ENCODE measurements at regions not wholly inside any gene's neighbourhood (a gene's known extent, or its start where the extent isn't known, plus 50 kb on each side); places are given as distances from the start of the nearest gene placed in this dataset.
A peak's percentile ranks its signal among the peaks of the same experiment; 100 is the strongest.

DNA sequence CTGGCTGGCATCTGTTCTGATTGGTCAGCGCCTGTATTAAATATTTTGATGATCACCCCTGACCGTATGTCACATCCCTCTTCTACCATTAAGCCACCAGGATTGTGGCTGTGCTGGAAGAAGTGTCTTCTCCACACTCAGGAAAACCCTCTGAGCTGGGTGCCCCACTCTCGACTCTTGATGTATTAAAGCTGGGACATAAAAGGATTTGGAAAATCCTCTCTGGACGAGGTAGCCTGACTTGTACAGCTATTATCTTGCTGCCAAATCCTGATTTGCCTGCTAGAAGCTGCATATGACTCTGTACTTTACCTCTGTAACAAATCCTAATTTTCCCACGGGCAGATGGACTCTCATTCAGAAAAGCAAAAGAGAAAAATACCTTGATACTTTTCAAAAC, 161.0 kb downstream of the SLC28A3 start:
- no peak for DNase-seq

- DNase-seq, result no peak
Measured at GRCh38 chr9:84187090-84187489, 153.5 kb downstream of the SLC28A3 start.

- no peak for DNase-seq
Measured at GRCh38 chr9:84189904-84190303, 150.7 kb downstream of the SLC28A3 start.

- DNase-seq, result no peak
Measured at GRCh38 chr9:84190411-84190810, 150.1 kb downstream of the SLC28A3 start.

DNA sequence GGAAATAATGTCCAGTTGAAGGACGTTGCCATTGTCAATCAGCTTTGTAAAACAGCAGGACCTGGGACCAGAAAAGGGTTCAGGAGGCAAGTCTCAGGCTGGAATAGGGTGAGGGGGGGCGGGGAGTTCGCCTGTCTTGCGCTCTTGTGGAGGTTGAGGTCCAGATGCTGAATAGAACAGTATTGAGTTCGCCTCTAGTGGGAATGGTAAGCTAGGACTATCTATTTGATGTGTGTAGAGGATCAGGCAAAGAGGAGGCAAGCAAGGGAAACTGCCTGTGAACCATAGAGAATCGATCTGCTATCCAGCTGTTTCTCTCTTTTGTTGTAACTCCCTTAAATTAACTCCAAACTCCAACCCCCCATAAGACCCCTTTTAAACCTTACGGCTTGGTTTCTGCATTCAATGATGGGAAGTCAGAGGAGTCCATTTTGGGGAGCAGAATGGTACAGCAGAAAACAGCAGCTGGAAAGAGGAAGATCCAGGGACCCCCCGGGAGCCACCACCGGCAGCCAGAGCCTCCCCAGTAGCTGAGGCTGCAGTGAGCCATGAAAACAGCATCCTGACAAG, 133.7 kb downstream of the SLC28A3 start:
- DNase-seq, result no peak

- DNase-seq, result peak; percentile 97
Measured at GRCh38 chr9:84207491-84207951, 133.0 kb downstream of the SLC28A3 start.

DNA sequence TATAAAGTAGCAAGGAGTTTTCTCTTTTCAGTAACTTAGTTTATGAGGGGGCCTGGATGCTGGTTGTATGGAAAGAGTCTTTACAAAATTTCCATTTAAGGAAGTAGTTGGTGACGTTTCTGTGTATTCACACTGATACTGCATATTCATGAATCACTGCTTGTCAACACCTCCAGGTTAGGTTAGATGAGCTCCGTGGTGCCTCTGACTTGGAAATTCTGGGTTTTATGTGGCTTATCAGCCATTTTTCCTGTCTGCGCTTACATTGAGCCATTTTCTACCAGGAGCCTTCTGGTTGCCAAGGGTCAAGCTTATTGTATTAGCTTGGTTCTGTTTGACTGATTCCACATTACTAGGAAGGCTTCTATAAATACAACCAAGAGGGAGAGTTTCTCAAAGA, 128.3 kb downstream of the SLC28A3 start:
- no peak for DNase-seq

DNA sequence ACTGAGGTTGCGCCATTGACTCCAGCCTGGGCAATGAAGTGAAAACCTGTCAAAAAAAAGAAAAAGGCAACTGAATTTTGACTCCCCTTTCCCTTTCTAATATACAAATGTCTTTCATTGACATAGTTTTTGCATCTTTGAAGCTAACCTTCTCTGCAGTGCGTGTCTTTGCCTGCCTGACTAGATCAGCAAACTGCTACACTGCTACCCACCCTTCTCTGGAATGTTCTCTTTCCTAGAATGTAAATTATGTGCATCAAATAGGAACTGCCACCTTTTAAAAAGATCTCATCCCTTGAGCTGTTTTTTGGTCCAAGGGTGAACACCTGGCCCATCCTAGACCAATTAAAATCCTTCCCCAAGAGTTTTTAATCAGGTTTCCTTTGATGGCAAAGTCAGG, 127.6 kb downstream of the SLC28A3 start:
- DNase-seq, result no peak

DNA sequence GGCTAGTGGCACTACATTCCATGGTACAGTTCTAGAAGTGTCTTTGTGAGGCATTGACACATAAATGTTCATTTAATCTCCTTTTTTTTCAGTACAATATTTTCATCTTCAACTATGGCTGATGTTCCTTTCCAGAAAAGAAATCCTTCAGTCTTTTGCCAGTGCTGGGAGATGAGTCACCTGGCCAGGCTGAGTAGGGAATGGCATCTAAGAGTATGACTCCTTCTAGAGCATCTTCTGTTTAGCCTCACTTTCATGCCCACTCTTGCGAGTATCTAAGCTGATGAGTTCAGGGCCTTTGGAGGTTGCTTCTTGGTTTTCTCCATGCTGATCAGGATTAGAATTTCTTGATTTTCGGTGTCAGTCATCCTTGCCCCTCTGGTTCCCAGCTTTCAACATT, 124.4 kb downstream of the SLC28A3 start:
- no peak for DNase-seq

- no peak for DNase-seq
Measured at GRCh38 chr9:84218322-84218721, 122.2 kb downstream of the SLC28A3 start.

DNA sequence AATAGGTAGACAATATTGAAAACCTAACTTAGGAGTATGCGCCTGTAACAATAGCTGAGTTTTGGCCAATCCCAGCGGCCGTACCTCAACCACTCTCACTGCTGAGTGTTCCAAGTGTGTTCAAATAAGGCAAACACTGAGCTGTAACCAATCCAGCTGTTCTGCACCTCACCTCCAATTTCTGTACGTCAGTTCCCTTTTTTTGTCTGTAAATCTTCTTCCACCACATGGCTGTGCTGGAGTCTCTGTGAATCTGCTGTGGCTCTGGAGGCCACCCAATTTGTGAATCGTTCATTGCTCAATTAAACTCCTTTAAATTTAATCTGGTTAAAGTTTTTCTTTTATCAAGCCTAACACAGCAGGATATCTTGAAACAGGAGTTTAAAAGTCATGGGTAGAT, 116.3 kb downstream of the SLC28A3 start:
- no peak for DNase-seq

Measured in NCI-H1694 treated with DMSO at 0.1 percent for 48 hours (cell line).